SK-N-SH (cell line): ENCODE measurements at regions not wholly inside any gene's neighbourhood (a gene's known extent, or its start where the extent isn't known, plus 50 kb on each side); places are given as distances from the start of the nearest gene placed in this dataset.

Experiments used
- CTCF ChIA-PET: fragments of 300-600, 350-600 bp; formaldehyde crosslinking; extraction: SDS; loops from one replicate; lab custom pipeline; 2021; lab: Yijun Ruan, JAX
- POLR2A ChIA-PET: fragments of 350-600 bp; sonication (Branson Sonifier 250); formaldehyde crosslinking; extraction: SDS; loops from one replicate; lab custom pipeline; 2020; ENCODE audit warnings: antibody characterized with exemption, inconsistent platforms; lab: Yijun Ruan, JAX
- DNase-seq: peaks from one replicate; pipeline ENCODE4 v3.0.0; 2012
- H2AFZ ChIP-seq: fragments of 200-600 bp; sonication (generic); 2 replicates; pipeline ENCODE4 v1.8.1; 2016; ENCODE audit warnings: antibody characterized with exemption, mild to moderate bottlenecking, low read depth
- H3F3A ChIP-seq: fragments of 200-600 bp; sonication (generic); replicated peaks from 2 replicates; pipeline ENCODE3; 2016; ENCODE audit warnings: antibody characterized with exemption, mild to moderate bottlenecking; ENCODE audit not compliant: insufficient read depth
- H3K27ac ChIP-seq, 2 experiments: fragments of 200-500 bp in 1 of 2; fragments of 200-600 bp in 1 of 2; sonication (Bioruptor generic) in 1 of 2; sonication (generic), shearing (Covaris generic) in 1 of 2; 2 replicates each; pipeline versions ENCODE4 v1.5.1 to v1.6.1; 2014 to 2016; ENCODE audit warnings: low read depth in 2 of 2, inconsistent platforms in 1 of 2, low read length in 1 of 2, mild to moderate bottlenecking in 1 of 2, mixed read lengths in 1 of 2
- H3K27me3 ChIP-seq: fragments of 200-600 bp; sonication (generic), shearing (Covaris generic); 2 replicates; pipeline ENCODE4 v1.6.1; 2016; ENCODE audit warnings: mixed run types; ENCODE audit not compliant: insufficient read depth
- H3K36me3 ChIP-seq, 2 experiments: fragments of 200-500 bp in 1 of 2; fragments of 200-600 bp in 1 of 2; sonication (Bioruptor generic) in 1 of 2; sonication (generic) in 1 of 2; replicated peaks in 1 of 2; 2 replicates each; pipeline versions ENCODE3 to v1.5.1; 2014 to 2016; ENCODE audit warnings: low read length in 1 of 2, mild to moderate bottlenecking in 1 of 2; ENCODE audit not compliant: insufficient read depth in 2 of 2, control insufficient read depth in 1 of 2
- H3K4me1 ChIP-seq, 2 experiments: fragments of 200-500 bp in 1 of 2; fragments of 200-600 bp in 1 of 2; sonication (Bioruptor generic) in 1 of 2; sonication (generic), shearing (Covaris generic) in 1 of 2; 2 replicates each; pipeline versions ENCODE4 v1.5.1 to v1.6.1; 2014 to 2016; ENCODE audit warnings: low read depth in 1 of 2, low read length in 1 of 2, mixed run types in 1 of 2; ENCODE audit not compliant: insufficient read depth in 2 of 2, control insufficient read depth in 1 of 2
- H3K4me2 ChIP-seq: fragments of 200-600 bp; sonication (generic), shearing (Covaris generic); 2 replicates; pipeline ENCODE4 v1.6.1; 2017; ENCODE audit warnings: mixed run types
- H3K4me3 ChIP-seq, 2 experiments: fragments of 200-500 bp in 1 of 2; fragments of 200-600 bp in 1 of 2; sonication (Bioruptor generic) in 1 of 2; sonication (generic), shearing (Covaris generic) in 1 of 2; 2 replicates each; pipeline versions ENCODE4 v1.5.1 to v1.8.1; 2014 to 2016; ENCODE audit warnings: low read depth in 2 of 2, inconsistent platforms in 1 of 2, low read length in 1 of 2, mild to moderate bottlenecking in 1 of 2, mixed read lengths in 1 of 2, moderate library complexity in 1 of 2
- H3K79me2 ChIP-seq: fragments of 200-600 bp; sonication (generic); 2 replicates; pipeline ENCODE4 v1.8.1; 2017; ENCODE audit warnings: mild to moderate bottlenecking; ENCODE audit not compliant: insufficient read depth
- H3K9ac ChIP-seq: fragments of 200-600 bp; sonication (generic); 2 replicates; pipeline ENCODE4 v1.6.1; 2017; ENCODE audit warnings: mixed run types
- H3K9me2 ChIP-seq: fragments of 200-600 bp; sonication (generic); 2 replicates; pipeline ENCODE4 v1.6.1; 2017; ENCODE audit warnings: mixed run types
- H3K9me3 ChIP-seq: fragments of 200-600 bp; sonication (generic); 2 replicates; pipeline ENCODE4 v1.6.1; 2017; ENCODE audit warnings: mixed run types, mild to moderate bottlenecking, moderate library complexity
- H4K20me1 ChIP-seq: fragments of 200-600 bp; sonication (generic); 2 replicates; pipeline ENCODE4 v1.6.1; 2017; ENCODE audit warnings: mild to moderate bottlenecking, mixed run types; ENCODE audit not compliant: insufficient read depth
- CHD2 ChIP-seq: fragments of 150-350 bp; IDR thresholded peaks from 2 replicates; pipeline ENCODE4 v1.6.1; 2018; ENCODE audit warnings: low read length; ENCODE audit not compliant: partially characterized antibody
- CTCF ChIP-seq: fragments of 200-600 bp; sonication (generic); IDR thresholded peaks from 2 replicates; pipeline ENCODE4 v1.6.1; 2017; ENCODE audit warnings: antibody characterized with exemption, mild to moderate bottlenecking, moderate library complexity
- FOXJ3 ChIP-seq: sonication (generic); formaldehyde crosslinking; IDR thresholded peaks from 2 replicates; pipeline ENCODE4 v1.5.1; 2020; ENCODE audit warnings: mild to moderate bottlenecking, missing genetic modification reagents
- GABPA ChIP-seq: IDR thresholded peaks from 2 replicates; pipeline ENCODE4 v1.4.0; 2012; ENCODE audit warnings: low read depth, mild to moderate bottlenecking
- GATA2 ChIP-seq: sonication (generic); formaldehyde crosslinking; IDR thresholded peaks from 2 replicates; pipeline ENCODE4 v1.5.0; 2020; ENCODE audit warnings: mild to moderate bottlenecking, missing genetic modification reagents
- IRF3 ChIP-seq: fragments of 150-350 bp; IDR thresholded peaks from 2 replicates; pipeline ENCODE4 v1.6.1; 2016; ENCODE audit warnings: mild to moderate bottlenecking, low read depth, low read length
- JUND ChIP-seq: IDR thresholded peaks from 2 replicates; pipeline ENCODE4 v1.4.0; 2012
- MEF2A ChIP-seq: IDR thresholded peaks from 2 replicates; pipeline ENCODE4 v1.4.0; 2012; ENCODE audit warnings: low read depth, borderline replicate concordance
- MXI1 ChIP-seq: IDR thresholded peaks from 2 replicates; pipeline ENCODE4 v1.6.1; 2012; ENCODE audit warnings: mild to moderate bottlenecking, low read depth, low read length, improper control_type of control experiment
- NFIC ChIP-seq: IDR thresholded peaks from 2 replicates; pipeline ENCODE4 v1.4.0; 2012; ENCODE audit warnings: borderline replicate concordance
- RFX5 ChIP-seq: IDR thresholded peaks from 2 replicates; pipeline ENCODE4 v1.6.1; 2012; ENCODE audit warnings: mild to moderate bottlenecking, improper control_type of control experiment, low read length
- RXRA ChIP-seq: IDR thresholded peaks from 2 replicates; pipeline ENCODE4 v1.4.0; 2012; ENCODE audit warnings: low read depth, mild to moderate bottlenecking, borderline replicate concordance
- SMC3 ChIP-seq: IDR thresholded peaks from 2 replicates; pipeline ENCODE4 v1.6.1; 2012; ENCODE audit warnings: low read depth, low read length, improper control_type of control experiment
- TCF12 ChIP-seq: IDR thresholded peaks from 2 replicates; pipeline ENCODE4 v1.4.0; 2012
- TEAD4 ChIP-seq: IDR thresholded peaks from 2 replicates; pipeline ENCODE4 v1.4.0; 2012; ENCODE audit warnings: mild to moderate bottlenecking, borderline replicate concordance; ENCODE audit not compliant: insufficient read depth
- YY1 ChIP-seq: IDR thresholded peaks from 2 replicates; pipeline ENCODE4 v1.4.0; 2012; ENCODE audit warnings: low read depth, mild to moderate bottlenecking
- ZBTB33 ChIP-seq: IDR thresholded peaks from 2 replicates; pipeline ENCODE4 v1.4.0; 2012; ENCODE audit warnings: low read depth, borderline replicate concordance
- WGBS: methylation state at CpG from one replicate; pipeline ENCODE4 v1.1.6; 2017; ENCODE audit warnings: low lambda C conversion rate; 5-methylcytosine and 5-hydroxymethylcytosine counted together
- TF ChIP-seq, protein P1 (sequence below): IDR thresholded peaks from 2 replicates; pipeline ENCODE4 v1.4.0; 2012; ENCODE audit warnings: low read depth

DNA sequence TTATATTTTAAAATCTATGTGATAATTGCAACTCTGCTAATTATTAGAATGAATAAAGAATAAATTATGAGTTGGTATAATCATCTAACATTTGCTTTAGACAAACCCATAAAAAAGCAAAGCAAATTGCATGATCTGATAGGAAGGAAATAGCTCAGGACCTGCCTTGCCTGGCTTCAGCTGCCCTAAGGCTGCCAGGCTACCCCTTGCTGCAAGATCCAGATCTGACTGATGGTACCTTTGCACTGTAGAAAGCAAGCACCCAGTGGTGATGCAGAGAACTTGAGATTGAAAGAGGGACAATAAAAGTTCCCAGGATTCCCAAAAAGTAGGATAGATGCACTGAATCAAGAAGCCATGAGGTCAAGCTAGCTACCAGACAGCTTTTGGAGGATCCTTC is 100.9 kb upstream of the FSTL4 start (continued):
- TF ChIP-seq MEF2A, result no peak
- TF ChIP-seq, all 33 proteins: peak for 7

GRCh38 chr5:133712562-133712961 is 100.2 kb upstream of the FSTL4 start:
- peak overlapping the region in 1 of 2 experiments; percentile 67; a peak in 2 of 4 replicates for H3K27ac ChIP-seq
- H3K4me3 ChIP-seq, result no peak overlapping the region
- H4K20me1 ChIP-seq, result no peaks in the 10 kb centered on the region
- H3K36me3 ChIP-seq, result no peaks in the 10 kb centered on the region
- no peak overlapping the region for H2AFZ ChIP-seq
- ChIA-PET POLR2A (interaction anchor here (0.7 kb wide), 1 partner anchor 9 kb away, joined by 3 read pairs; no protein-coding TSS in a partner anchor), CTCF (interaction anchor here (0.8 to 4.8 kb wide), 12 partner anchors 9 to 291 kb away, joined by 3 to 34 read pairs (median 5); no protein-coding TSS in a partner anchor)
- TF ChIP-seq TEAD4 (no peak), FOXJ3 (CRISPR knock-in tag) (no peak), ZBTB33 (no peak), YY1 (no peak), CTCF (no peak), MXI1 (no peak), GATA2 (CRISPR knock-in tag) (no peak), MEF2A (no peak), GABPA (no peak), JUND (no peak), TCF12 (no peak), RFX5 (no peak), CHD2 (no peak), IRF3 (no peak), NFIC (no peak), RXRA (no peak), SMC3 (no peak)
- TF ChIP-seq, protein P1, sequence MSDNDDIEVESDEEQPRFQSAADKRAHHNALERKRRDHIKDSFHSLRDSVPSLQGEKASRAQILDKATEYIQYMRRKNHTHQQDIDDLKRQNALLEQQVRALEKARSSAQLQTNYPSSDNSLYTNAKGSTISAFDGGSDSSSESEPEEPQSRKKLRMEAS, result no peak
- H3K9ac ChIP-seq, result no peak overlapping the region
- peaks cover 4% of the 10 kb centered on the region for H3F3A ChIP-seq
- H3K79me2 ChIP-seq, result no peaks in the 10 kb centered on the region
- WGBS, result 53% methylated on average over 7 of the region's 7 CpGs
- H3K27me3 ChIP-seq, result no peaks in the 10 kb centered on the region
- H3K9me2 ChIP-seq, result no peaks in the 10 kb centered on the region
- peaks cover 0 to 60% of the 10 kb centered on the region in 2 experiments; a peak in 2 of 4 replicates for H3K4me1 ChIP-seq
- H3K9me3 ChIP-seq, result no peaks in the 10 kb centered on the region
- H3K4me2 ChIP-seq, result no peak overlapping the region
- DNase-seq, result no peak
